ENCODE measurements at regions not wholly inside any gene's neighbourhood (a gene's known extent, or its start where the extent isn't known, plus 50 kb on each side); places are given as distances from the start of the nearest gene placed in this dataset.
"Not testable (repeated sequence)": the region's sequence is repeated elsewhere in the genome, so short reads cannot be mapped to it uniquely, and the experiment has no call there.

DNA sequence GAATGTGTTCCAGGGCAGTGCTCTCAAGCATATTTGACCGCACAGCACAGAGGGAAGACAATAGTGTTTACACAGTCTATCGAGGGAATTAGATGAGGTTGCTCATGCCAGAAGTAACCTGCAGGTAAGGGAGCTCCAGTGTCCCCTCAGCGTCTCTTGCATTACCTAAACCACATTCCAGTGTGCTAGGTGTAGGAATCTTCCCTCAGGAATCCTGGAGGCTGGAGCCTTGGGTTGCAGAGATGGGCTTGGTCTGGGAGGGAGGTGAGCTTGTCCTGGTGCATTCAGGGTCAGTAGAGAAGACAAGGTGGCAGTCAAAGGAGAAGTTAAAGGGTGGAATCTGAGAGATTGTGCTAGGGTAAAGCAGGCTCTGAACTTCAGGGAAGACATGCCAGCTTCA is 56.3 kb downstream of the SOX14 start:
- DNase-seq (ENCODE audit: low spot score): no peak

DNA sequence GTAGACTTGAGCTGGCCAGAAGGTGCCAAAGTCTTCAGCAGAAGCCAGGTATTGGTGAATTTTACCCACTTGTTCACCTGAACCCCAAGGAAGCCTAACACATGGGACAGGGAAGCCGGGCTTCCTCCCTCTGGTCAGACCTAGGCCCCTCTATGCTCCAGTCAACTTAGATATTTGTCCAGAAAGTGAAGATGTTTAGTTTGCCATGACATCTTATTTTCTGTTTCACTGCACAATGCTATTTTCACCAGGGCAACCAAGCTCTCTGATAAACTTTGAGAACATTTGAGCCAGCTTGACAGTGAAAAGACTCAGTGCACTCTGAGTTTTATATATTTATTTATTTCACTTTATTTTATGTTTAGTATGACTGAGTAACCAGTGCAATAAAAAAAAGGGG is 71.0 kb downstream of the SOX14 start:
- peak; percentile 10 for DNase-seq (ENCODE audit: low spot score)

- no peak for DNase-seq (ENCODE audit: low spot score)
These were observed 81.1 kb downstream of the SOX14 start for GRCh38 chr3:137845194-137845593.

DNA sequence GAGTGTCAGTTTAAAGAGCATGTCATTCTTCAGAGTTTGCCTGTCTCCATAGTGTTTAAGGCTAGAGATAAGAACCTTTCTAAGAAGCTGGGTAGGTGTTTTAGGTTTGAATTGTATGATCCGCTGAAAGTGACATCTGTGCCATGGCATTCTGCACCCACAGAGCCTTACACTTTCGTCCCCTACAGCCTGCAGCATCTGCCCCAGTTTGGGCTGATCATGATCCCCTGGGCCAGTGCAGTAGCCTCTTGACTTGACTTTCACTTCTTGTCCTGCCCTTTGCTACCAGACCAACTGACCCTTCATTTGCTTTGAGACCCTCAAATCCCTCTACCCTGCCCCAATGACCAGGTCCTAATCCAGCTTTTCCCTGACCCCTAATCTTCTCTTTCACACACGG is 81.6 kb downstream of the SOX14 start:
- no peak for DNase-seq (ENCODE audit: low spot score)

- DNase-seq (ENCODE audit: low spot score): no peak
These were observed 88.3 kb downstream of the SOX14 start for GRCh38 chr3:137852391-137852830.

DNA sequence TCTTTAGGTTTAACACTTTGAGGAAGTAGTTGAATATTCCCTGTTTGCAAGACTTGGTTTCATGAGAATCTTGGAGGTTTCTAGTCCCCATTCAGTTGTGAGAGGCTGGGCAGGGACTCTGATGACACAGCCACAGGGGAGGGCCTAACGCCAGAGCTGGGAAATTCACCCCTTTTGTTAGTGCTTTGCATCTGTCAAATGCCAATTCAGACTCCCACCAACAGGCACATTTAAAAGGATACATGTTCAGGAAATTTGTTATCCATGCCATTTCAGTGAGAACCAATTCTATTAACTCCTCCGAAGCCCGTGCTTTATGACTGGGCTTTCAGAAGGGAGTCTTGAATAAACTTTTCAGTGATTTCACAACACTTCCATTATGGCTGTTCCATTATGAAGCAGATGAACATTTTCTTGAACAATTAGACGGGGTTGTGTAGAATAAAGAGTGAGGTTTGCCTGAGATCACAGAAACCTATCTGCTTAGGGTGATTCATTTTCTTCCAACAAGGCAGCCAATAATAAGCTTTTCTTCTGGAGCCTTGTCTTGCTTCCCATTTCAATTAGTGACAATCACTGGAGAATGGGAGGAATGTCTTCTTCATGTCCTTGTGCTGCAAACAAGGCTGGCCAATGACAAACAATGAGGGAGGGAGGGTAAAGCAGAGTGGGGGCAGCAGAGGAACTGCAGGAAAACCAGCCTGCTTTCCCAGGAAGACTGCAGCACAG is 90.6 kb downstream of the SOX14 start:
- no peak for DNase-seq (ENCODE audit: low spot score)

- DNase-seq (ENCODE audit: low spot score): no peak
These were observed 101.9 kb downstream of the SOX14 start for GRCh38 chr3:137866001-137866400.

GRCh38 chr3:137866933-137867332 is 102.8 kb downstream of the SOX14 start:
- DNase-seq (ENCODE audit: low spot score): no peak

- DNase-seq (ENCODE audit: low spot score): no peak
These were observed 103.5 kb downstream of the SOX14 start for GRCh38 chr3:137867611-137868010.

DNA sequence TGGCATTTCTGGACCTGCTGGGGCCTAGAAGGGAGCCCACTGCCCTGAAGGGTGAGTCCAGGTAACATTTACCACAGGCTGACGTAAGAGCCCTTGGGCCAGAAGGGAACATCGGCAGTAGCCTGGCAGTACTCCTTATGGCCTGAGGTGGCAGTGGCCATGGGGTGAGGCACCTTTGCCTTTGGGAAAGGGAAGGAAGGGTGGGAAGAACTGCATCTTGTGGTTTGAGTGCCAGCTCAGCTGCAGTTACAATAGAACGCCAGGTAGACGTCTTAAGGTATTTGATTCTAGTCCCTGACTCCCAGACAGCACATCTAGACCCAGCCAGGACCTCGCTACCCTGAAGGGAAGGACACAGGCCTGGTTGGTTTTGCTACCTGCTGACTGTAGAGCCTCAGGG is 104.9 kb downstream of the SOX14 start:
- DNase-seq (ENCODE audit: low spot score): no peak

GRCh38 chr3:137872589-137872988 is 108.5 kb downstream of the SOX14 start:
- not testable (repeated sequence) for DNase-seq (ENCODE audit: low spot score)

DNA sequence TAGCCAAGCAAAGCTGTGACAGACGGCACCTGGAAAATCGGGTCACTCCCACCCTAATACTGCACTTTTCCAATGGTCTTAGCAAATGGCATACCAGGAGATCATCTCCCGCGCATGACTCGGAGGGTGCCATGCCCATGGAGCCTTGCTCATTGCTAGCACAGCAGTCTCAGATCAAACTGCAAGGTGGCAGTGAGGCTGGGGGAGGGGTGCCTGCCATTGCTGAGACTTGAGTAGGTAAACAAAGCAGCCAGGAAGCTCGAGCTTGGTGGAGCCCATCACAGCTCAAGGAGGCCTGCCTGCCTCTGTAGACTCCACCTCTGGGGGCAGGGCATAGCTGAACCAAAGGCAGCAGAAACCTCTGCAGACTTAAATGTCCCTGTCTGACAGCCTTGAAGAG is 113.1 kb upstream of the CLDN18 start:
- DNase-seq (ENCODE audit: low spot score): not testable (repeated sequence)

- DNase-seq (ENCODE audit: low spot score): no peak
These were observed 102.8 kb upstream of the CLDN18 start for GRCh38 chr3:137906985-137907649.

DNA sequence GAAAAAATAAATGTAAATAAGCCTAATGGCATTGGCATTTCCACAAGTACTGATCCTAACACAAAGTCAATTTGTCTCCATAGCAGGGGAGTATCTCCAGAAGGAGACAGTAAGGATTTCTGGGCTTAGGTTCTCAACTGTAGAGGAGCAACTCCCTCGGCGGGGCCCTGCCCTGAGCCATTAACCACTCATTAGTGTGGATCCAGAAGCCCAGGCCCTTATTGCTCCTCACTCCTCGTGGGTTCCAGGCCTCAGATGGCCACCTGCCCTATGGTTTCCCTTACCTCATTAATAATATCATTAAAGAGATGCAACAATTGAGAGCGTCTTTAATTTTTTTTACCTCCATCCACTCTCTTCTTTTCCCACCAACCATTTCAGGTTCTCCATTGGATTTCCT is 85.3 kb upstream of the CLDN18 start:
- DNase-seq (ENCODE audit: low spot score): no peak

DNA sequence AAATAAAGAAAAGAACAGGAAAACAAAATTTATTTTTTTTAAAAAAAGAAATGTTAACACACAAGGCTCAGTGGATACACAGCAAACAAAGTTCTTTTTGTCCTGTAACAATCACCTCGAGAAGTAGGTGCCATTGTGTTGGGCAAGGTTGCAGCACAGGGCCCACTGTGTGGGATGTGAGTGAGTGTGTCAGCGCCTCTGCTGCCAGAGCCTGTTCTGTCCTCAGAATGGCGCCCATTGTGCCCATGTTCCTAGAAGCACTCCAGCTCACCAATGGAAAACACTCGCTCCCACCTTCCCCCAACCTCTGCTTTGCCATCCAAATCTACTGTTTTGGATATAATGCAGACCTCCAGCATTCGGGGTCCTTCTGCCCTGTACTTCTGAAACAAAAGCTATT is 84.9 kb upstream of the CLDN18 start:
- DNase-seq (ENCODE audit: low spot score): no peak

DNA sequence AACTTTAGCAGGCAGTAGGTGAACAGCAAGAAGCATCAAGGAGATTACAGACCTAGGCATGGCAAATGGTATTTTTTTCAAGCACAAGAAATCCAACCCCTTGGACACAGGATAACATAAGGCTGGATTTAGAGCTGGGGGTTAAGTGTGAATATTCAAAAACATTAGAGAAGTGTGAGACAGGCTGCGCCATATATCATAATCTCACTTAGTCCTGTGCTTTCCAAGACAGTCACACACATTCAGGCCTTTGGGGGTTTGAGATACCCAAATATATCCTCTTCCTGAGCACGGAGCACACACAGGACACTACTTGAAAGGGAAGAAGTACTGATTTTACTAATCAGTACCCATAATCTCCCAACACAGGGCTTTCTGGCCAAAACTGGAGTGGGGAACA is 83.0 kb upstream of the CLDN18 start:
- no peak for DNase-seq (ENCODE audit: low spot score)

GRCh38 chr3:137930976-137931375 is 79.0 kb upstream of the CLDN18 start:
- no peak for DNase-seq (ENCODE audit: low spot score)

- no peak for DNase-seq (ENCODE audit: low spot score)
These were observed 71.1 kb upstream of the CLDN18 start for GRCh38 chr3:137938876-137939275.

- DNase-seq (ENCODE audit: low spot score): no peak
These were observed 65.4 kb upstream of the CLDN18 start for GRCh38 chr3:137944593-137944992.

- DNase-seq (ENCODE audit: low spot score): peak; percentile 56
These were observed 63.5 kb upstream of the CLDN18 start for GRCh38 chr3:137946356-137946973.

- no peak for DNase-seq (ENCODE audit: low spot score)
These were observed 62.8 kb upstream of the CLDN18 start for GRCh38 chr3:137947117-137947516.

- DNase-seq (ENCODE audit: low spot score): no peak
These were observed 61.4 kb upstream of the CLDN18 start for GRCh38 chr3:137948400-137949072.
